CD4-positive, alpha-beta T cell (primary cell): ENCODE measurements at regions not wholly inside any gene's neighbourhood (a gene's known extent, or its start where the extent isn't known, plus 50 kb on each side); places are given as distances from the start of the nearest gene placed in this dataset.

Source experiments
- ATAC-seq: fragments of 200-7000 bp; cut with Tn5 transposase; one replicate; pipeline ENCODE4 v1.10.0; 2022; ENCODE audit warnings: mild to moderate bottlenecking; ENCODE audit not compliant: poor library complexity
- CTCF ChIA-PET: fragments of 350-600 bp; sonication (Branson Sonifier 250); formaldehyde crosslinking; loops from one replicate; lab custom pipeline; 2021; ENCODE audit warnings: antibody characterized with exemption, inconsistent platforms; lab: Charles Lee
- POLR2A ChIA-PET: fragments of 350-600 bp; sonication (Branson Sonifier 250); formaldehyde crosslinking; loops from one replicate; lab custom pipeline; 2021; ENCODE audit warnings: antibody characterized with exemption, inconsistent platforms; lab: Charles Lee
- DNase-seq, 14 experiments: peaks; one replicate each; pipeline ENCODE4 v3.0.0-alpha.2; 2013 to 2020; ENCODE audit warnings: mixed read lengths in 2 of 14
- H3K27ac ChIP-seq, 2 donors: one replicate each; pipeline versions ENCODE4 v1.5.1 to v1.7.0; 2013; ENCODE audit warnings: low read length in 2 of 2, low read depth in 1 of 2, mild to moderate bottlenecking in 1 of 2
- H3K27me3 ChIP-seq, 2 experiments: 1 replicate in 1 of 2; 2 replicates in 1 of 2; pipeline versions ENCODE4 v1.6.1 to v1.7.0; 2013; ENCODE audit warnings: low read length in 2 of 2, control low read depth in 1 of 2, mild to moderate bottlenecking in 1 of 2, moderate library complexity in 1 of 2; ENCODE audit not compliant: insufficient read depth in 2 of 2, control insufficient read depth in 1 of 2
- H3K36me3 ChIP-seq: one replicate; pipeline ENCODE4 v1.6.1; 2013; ENCODE audit warnings: low read length, control low read depth; ENCODE audit not compliant: insufficient read depth
- H3K4me1 ChIP-seq: one replicate; pipeline ENCODE4 v1.6.1; 2013; ENCODE audit warnings: low read length, control low read depth; ENCODE audit not compliant: insufficient read depth
- H3K4me3 ChIP-seq: one replicate; pipeline ENCODE4 v1.5.1; 2013; ENCODE audit warnings: mild to moderate bottlenecking, low read length, moderate library complexity
- H3K9me3 ChIP-seq, 2 experiments: 1 replicate in 1 of 2; 2 replicates in 1 of 2; pipeline versions ENCODE4 v1.6.1 to v1.7.0; 2013; ENCODE audit warnings: low read length in 2 of 2, mild to moderate bottlenecking in 2 of 2, control low read depth in 1 of 2, moderate library complexity in 1 of 2; ENCODE audit not compliant: control insufficient read depth in 1 of 2, insufficient read depth in 1 of 2
- H3K27ac Mint-ChIP-seq: one replicate; pipeline ENCODE4 v1.8.0; 2020; ENCODE audit warnings: mixed read lengths
- H3K27me3 Mint-ChIP-seq: one replicate; pipeline ENCODE4 v1.8.0; 2021; ENCODE audit warnings: mixed read lengths
- H3K36me3 Mint-ChIP-seq: one replicate; pipeline ENCODE4 v1.8.0; 2021; ENCODE audit warnings: low read depth, mixed read lengths
- H3K4me1 Mint-ChIP-seq: one replicate; pipeline ENCODE4 v1.8.0; 2021; ENCODE audit warnings: low read depth, mixed read lengths
- H3K4me3 Mint-ChIP-seq: one replicate; pipeline ENCODE4 v1.8.0; 2020; ENCODE audit warnings: mild to moderate bottlenecking, mixed read lengths
- H3K9me3 Mint-ChIP-seq: one replicate; pipeline ENCODE4 v1.8.0; 2020; ENCODE audit warnings: mixed read lengths
- intact Hi-C, 2 experiments: fragments of 100-400 bp; cut with DNase I in 1 of 2; cut with micrococcal nuclease in 1 of 2; formaldehyde crosslinking; loops; one replicate each; pipeline versions ENCODE4 v1.15.1 to v1.9.0; 2023 to 2025; cut with DNase I, micrococcal nuclease
- TF ChIP-seq, protein P1 (sequence below): fragments of 200-600 bp; IDR thresholded peaks from one replicate; pipeline ENCODE4 v1.8.0; 2022; ENCODE audit warnings: antibody characterized with exemption, mild to moderate bottlenecking

GRCh38 chr11:87440076-87440770 lies 402.5 kb downstream of the TMEM135 start:
- Mint-ChIP-seq H3K9me3 (no peaks in the 10 kb centered on the region), H3K27me3 (peaks cover 15% of the 10 kb centered on the region), H3K36me3 (no peaks in the 10 kb centered on the region), H3K27ac (no peak overlapping the region), H3K4me1 (no peaks in the 10 kb centered on the region), H3K4me3 (no peak overlapping the region)
- TF ChIP-seq, protein P1, sequence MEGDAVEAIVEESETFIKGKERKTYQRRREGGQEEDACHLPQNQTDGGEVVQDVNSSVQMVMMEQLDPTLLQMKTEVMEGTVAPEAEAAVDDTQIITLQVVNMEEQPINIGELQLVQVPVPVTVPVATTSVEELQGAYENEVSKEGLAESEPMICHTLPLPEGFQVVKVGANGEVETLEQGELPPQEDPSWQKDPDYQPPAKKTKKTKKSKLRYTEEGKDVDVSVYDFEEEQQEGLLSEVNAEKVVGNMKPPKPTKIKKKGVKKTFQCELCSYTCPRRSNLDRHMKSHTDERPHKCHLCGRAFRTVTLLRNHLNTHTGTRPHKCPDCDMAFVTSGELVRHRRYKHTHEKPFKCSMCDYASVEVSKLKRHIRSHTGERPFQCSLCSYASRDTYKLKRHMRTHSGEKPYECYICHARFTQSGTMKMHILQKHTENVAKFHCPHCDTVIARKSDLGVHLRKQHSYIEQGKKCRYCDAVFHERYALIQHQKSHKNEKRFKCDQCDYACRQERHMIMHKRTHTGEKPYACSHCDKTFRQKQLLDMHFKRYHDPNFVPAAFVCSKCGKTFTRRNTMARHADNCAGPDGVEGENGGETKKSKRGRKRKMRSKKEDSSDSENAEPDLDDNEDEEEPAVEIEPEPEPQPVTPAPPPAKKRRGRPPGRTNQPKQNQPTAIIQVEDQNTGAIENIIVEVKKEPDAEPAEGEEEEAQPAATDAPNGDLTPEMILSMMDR = no peak
- ChIA-PET POLR2A (no interaction called here), CTCF (no interaction called here)
- H3K36me3 ChIP-seq = no peaks in the 10 kb centered on the region
- no peaks in the 10 kb centered on the region for H3K27me3 ChIP-seq
- no peaks in the 10 kb centered on the region for H3K9me3 ChIP-seq
- no peak overlapping the region for H3K27ac ChIP-seq
- intact Hi-C loops = no loop called here
- no peak for ATAC-seq
- no peaks in the 10 kb centered on the region for H3K4me1 ChIP-seq
- DNase-seq = no peak
- H3K4me3 ChIP-seq = no peak overlapping the region

GRCh38 chr11:87438416-87438815 lies 400.7 kb downstream of the TMEM135 start:
- ATAC-seq (no peak), DNase-seq (no peak)
- H3K4me1 Mint-ChIP-seq = no peaks in the 10 kb centered on the region
- H3K36me3 Mint-ChIP-seq = no peaks in the 10 kb centered on the region
- peaks cover 9% of the 10 kb centered on the region for H3K27me3 Mint-ChIP-seq
- no peak overlapping the region for H3K27ac ChIP-seq
- no peaks in the 10 kb centered on the region for H3K9me3 Mint-ChIP-seq
- no peaks in the 10 kb centered on the region for H3K27me3 ChIP-seq
- intact Hi-C loops = no loop called here
- ChIA-PET CTCF (no interaction called here), POLR2A (no interaction called here)
- no peaks in the 10 kb centered on the region for H3K4me1 ChIP-seq
- no peak overlapping the region for H3K27ac Mint-ChIP-seq
- no peaks in the 10 kb centered on the region for H3K36me3 ChIP-seq
- no peak overlapping the region for H3K4me3 ChIP-seq
- H3K4me3 Mint-ChIP-seq = no peak overlapping the region
- TF ChIP-seq, protein P1 = no peak
- no peaks in the 10 kb centered on the region for H3K9me3 ChIP-seq

DNA sequence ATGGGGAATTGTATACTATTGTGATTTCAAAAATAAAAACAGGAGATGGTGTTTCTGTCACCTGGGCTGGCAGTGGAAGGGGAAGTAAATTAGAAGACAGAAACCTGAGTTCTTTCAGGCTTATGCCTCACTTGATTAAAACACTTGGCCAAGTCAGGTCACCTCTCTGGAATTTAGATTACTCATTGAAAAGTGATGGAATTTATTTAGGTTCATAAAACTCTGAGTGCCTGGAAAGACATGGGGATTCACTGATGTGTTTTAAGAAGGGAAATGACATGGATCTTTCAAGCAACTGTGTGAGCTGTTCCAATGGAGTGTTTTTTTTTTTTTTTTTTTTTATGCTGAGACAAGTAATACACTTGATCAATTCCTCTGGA lies 400.1 kb downstream of the TMEM135 start:
- no peaks in the 10 kb centered on the region for H3K36me3 Mint-ChIP-seq
- no peaks in the 10 kb centered on the region for H3K9me3 Mint-ChIP-seq
- CTCF ChIA-PET = no interaction called here
- Histone ChIP-seq H3K27me3 (no peaks in the 10 kb centered on the region), H3K27ac (no peak overlapping the region), H3K36me3 (no peaks in the 10 kb centered on the region), H3K4me3 (no peak overlapping the region), H3K4me1 (no peaks in the 10 kb centered on the region), H3K9me3 (no peaks in the 10 kb centered on the region)
- no peak for DNase-seq
- POLR2A ChIA-PET = no interaction called here
- TF ChIP-seq, protein P1 = no peak
- H3K4me1 Mint-ChIP-seq = no peaks in the 10 kb centered on the region
- no peak for ATAC-seq
- no peak overlapping the region for H3K4me3 Mint-ChIP-seq
- peaks cover 9% of the 10 kb centered on the region for H3K27me3 Mint-ChIP-seq
- intact Hi-C loops = no loop called here
- H3K27ac Mint-ChIP-seq = no peak overlapping the region
